Fibroblast of lung (primary cell): ENCODE measurements at regions not wholly inside any gene's neighbourhood (a gene's known extent, or its start where the extent isn't known, plus 50 kb on each side); places are given as distances from the start of the nearest gene placed in this dataset.

Experiments
- DNase-seq, 2 donors: peaks; one replicate each; pipeline versions ENCODE4 v3.0.0 to v3.0.0-alpha.2; 2010; ENCODE audit warnings: low read depth in 2 of 2
- H2AFZ ChIP-seq: 2 replicates; pipeline ENCODE4 v1.5.1; 2012; ENCODE audit warnings: low read length, control low read depth, inconsistent platforms
- H3K27ac ChIP-seq: 2 replicates; pipeline ENCODE4 v1.5.1; 2011; ENCODE audit warnings: low read length, control low read depth; ENCODE audit not compliant: insufficient read depth
- H3K27me3 ChIP-seq: 2 replicates; pipeline ENCODE4 v1.5.1; 2011; ENCODE audit warnings: mild to moderate bottlenecking, low read length; ENCODE audit not compliant: control insufficient read depth, insufficient read depth
- H3K36me3 ChIP-seq: 2 replicates; pipeline ENCODE4 v1.5.1; 2011; ENCODE audit warnings: low read length; ENCODE audit not compliant: control insufficient read depth, insufficient read depth
- H3K4me1 ChIP-seq: 2 replicates; pipeline ENCODE4 v1.5.1; 2011; ENCODE audit warnings: low read length; ENCODE audit not compliant: control insufficient read depth, insufficient read depth; ENCODE audit errors: extremely low read depth
- H3K4me2 ChIP-seq: 2 replicates; pipeline ENCODE4 v1.5.1; 2011; ENCODE audit warnings: low read length, control low read depth; ENCODE audit not compliant: insufficient read depth; ENCODE audit errors: extremely low read depth
- H3K4me3 ChIP-seq, 4 experiments: fragments of 200-600 bp in 1 of 4; sonication (generic) in 1 of 4; replicated peaks in 1 of 4; 2 replicates each; pipeline ENCODE4 v1.5.1; 2011 to 2016; ENCODE audit warnings: low read length in 4 of 4, low read depth in 3 of 4, mild to moderate bottlenecking in 3 of 4, control low read depth in 2 of 4, inconsistent platforms in 1 of 4, mixed read lengths in 1 of 4; ENCODE audit not compliant: insufficient read depth in 1 of 4; ENCODE audit errors: control extremely low read depth in 1 of 4
- H3K79me2 ChIP-seq: 2 replicates; pipeline ENCODE4 v1.5.1; 2012; ENCODE audit warnings: mild to moderate bottlenecking, low read length, inconsistent platforms; ENCODE audit not compliant: control insufficient read depth, insufficient read depth
- H3K9ac ChIP-seq: 2 replicates; pipeline ENCODE4 v1.5.1; 2011; ENCODE audit warnings: mild to moderate bottlenecking, low read length, control low read depth; ENCODE audit not compliant: insufficient read depth
- H3K9me3 ChIP-seq: 2 replicates; pipeline ENCODE4 v1.5.1; 2012; ENCODE audit warnings: low read depth, low read length; ENCODE audit not compliant: control insufficient read depth, insufficient read depth
- H4K20me1 ChIP-seq: 2 replicates; pipeline ENCODE4 v1.5.1; 2011; ENCODE audit warnings: low read length; ENCODE audit not compliant: control insufficient read depth, insufficient read depth; ENCODE audit errors: extremely low read depth
- EZH2 ChIP-seq: IDR thresholded peaks from 2 replicates; pipeline ENCODE4 v1.5.1; 2012; ENCODE audit warnings: low read length, control low read depth, mild to moderate bottlenecking; ENCODE audit errors: missing control alignments
- TF ChIP-seq, protein P1 (sequence below), 2 donors: IDR thresholded peaks in 1 of 2; conservative IDR thresholded peaks in 1 of 2; 1 replicate in 1 of 2; 2 replicates in 1 of 2; pipeline ENCODE4 v1.5.1; 2011 to 2012; ENCODE audit warnings: low read length in 2 of 2, control low read depth in 1 of 2, inconsistent platforms in 1 of 2, low read depth in 1 of 2, mild to moderate bottlenecking in 1 of 2

- no peak overlapping the region for H3K27ac ChIP-seq
- H3K79me2 ChIP-seq, result no peaks in the 10 kb centered on the region
- no peaks in the 10 kb centered on the region for H3K36me3 ChIP-seq
- H3K4me3 ChIP-seq, result no peak overlapping the region
- H3K4me1 ChIP-seq, result no peaks in the 10 kb centered on the region
- H2AFZ ChIP-seq, result no peak overlapping the region
- H3K9ac ChIP-seq, result no peak overlapping the region
- no peaks in the 10 kb centered on the region for H3K9me3 ChIP-seq
- DNase-seq, result no peak
- no peaks in the 10 kb centered on the region for H4K20me1 ChIP-seq
- H3K27me3 ChIP-seq, result no peaks in the 10 kb centered on the region
- no peak overlapping the region for H3K4me2 ChIP-seq
- TF ChIP-seq, protein P1, sequence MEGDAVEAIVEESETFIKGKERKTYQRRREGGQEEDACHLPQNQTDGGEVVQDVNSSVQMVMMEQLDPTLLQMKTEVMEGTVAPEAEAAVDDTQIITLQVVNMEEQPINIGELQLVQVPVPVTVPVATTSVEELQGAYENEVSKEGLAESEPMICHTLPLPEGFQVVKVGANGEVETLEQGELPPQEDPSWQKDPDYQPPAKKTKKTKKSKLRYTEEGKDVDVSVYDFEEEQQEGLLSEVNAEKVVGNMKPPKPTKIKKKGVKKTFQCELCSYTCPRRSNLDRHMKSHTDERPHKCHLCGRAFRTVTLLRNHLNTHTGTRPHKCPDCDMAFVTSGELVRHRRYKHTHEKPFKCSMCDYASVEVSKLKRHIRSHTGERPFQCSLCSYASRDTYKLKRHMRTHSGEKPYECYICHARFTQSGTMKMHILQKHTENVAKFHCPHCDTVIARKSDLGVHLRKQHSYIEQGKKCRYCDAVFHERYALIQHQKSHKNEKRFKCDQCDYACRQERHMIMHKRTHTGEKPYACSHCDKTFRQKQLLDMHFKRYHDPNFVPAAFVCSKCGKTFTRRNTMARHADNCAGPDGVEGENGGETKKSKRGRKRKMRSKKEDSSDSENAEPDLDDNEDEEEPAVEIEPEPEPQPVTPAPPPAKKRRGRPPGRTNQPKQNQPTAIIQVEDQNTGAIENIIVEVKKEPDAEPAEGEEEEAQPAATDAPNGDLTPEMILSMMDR (conservative IDR thresholded peaks at IDR 0.05 in 1 of 2, IDR thresholded peaks at IDR 0.05 in 1 of 2; ENCODE audit: low read depth in 1 of 2, low read length in 2 of 2), result no peak
- no peak for TF ChIP-seq EZH2
Measured at GRCh38 chr9:111222757-111223156, 107.3 kb downstream of the OR2K2 start.

DNA sequence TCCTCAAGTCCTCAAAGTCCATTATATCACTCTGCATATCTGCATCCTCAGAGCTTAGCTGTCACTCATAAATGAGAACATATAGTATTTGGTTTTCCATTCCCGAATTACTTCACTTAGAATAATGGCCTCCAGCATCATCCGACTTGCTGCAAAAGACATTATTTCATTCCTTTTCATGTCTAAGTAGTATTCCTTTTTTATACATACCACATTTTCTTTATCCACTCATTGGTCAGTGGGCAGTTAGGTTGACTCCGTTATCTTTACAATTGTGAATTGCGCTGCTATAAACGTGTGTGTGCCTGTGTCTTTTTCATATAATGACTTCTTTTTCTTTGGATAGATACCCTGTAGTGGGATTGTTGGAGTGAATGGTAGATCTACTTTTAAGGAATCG lies 117.2 kb downstream of the OR2K2 start:
- H3K4me2 ChIP-seq, result no peak overlapping the region
- no peaks in the 10 kb centered on the region for H3K27me3 ChIP-seq
- H2AFZ ChIP-seq, result no peak overlapping the region
- no peak overlapping the region for H3K9ac ChIP-seq
- no peaks in the 10 kb centered on the region for H3K36me3 ChIP-seq
- no peaks in the 10 kb centered on the region for H3K79me2 ChIP-seq
- TF ChIP-seq, protein P1 (conservative IDR thresholded peaks at IDR 0.05 in 1 of 2, IDR thresholded peaks at IDR 0.05 in 1 of 2; ENCODE audit: low read depth in 1 of 2, low read length in 2 of 2), result no peak
- TF ChIP-seq EZH2, result no peak
- no peak for DNase-seq
- H4K20me1 ChIP-seq, result no peaks in the 10 kb centered on the region
- H3K4me1 ChIP-seq, result no peaks in the 10 kb centered on the region
- no peaks in the 10 kb centered on the region for H3K9me3 ChIP-seq
- no peak overlapping the region for H3K4me3 ChIP-seq
- H3K27ac ChIP-seq, result no peak overlapping the region

- H4K20me1 ChIP-seq, result no peaks in the 10 kb centered on the region
- H3K4me3 ChIP-seq, result no peak overlapping the region
- no peaks in the 10 kb centered on the region for H3K36me3 ChIP-seq
- peak; percentile 26 to 36 for DNase-seq
- H3K9me3 ChIP-seq, result no peaks in the 10 kb centered on the region
- no peaks in the 10 kb centered on the region for H3K79me2 ChIP-seq
- no peaks in the 10 kb centered on the region for H3K4me1 ChIP-seq
- no peak overlapping the region for H3K4me2 ChIP-seq
- TF ChIP-seq, protein P1 (conservative IDR thresholded peaks at IDR 0.05 in 1 of 2, IDR thresholded peaks at IDR 0.05 in 1 of 2; ENCODE audit: low read depth in 1 of 2, low read length in 2 of 2), result no peak
- no peak for TF ChIP-seq EZH2
- peaks cover 2% of the 10 kb centered on the region for H3K27me3 ChIP-seq
- no peak overlapping the region for H3K9ac ChIP-seq
- H3K27ac ChIP-seq, result no peak overlapping the region
- H2AFZ ChIP-seq, result no peak overlapping the region
Measured at GRCh38 chr9:111198936-111199335, 131.1 kb downstream of the OR2K2 start.
